Stimulated activated CD4-positive, alpha-beta T cell treated with anti-CD3 and anti-CD28 coated beads, TNF-alpha, amount 100 ng/mL, for 1 hour (primary cell): ENCODE measurements at regions not wholly inside any gene's neighbourhood (a gene's known extent, or its start where the extent isn't known, plus 50 kb on each side); places are given as distances from the start of the nearest gene placed in this dataset.

Experiments
- DNase-seq, 3 donors: peaks; one replicate each; pipeline ENCODE4 v3.0.0-alpha.2; 2020; ENCODE audit warnings: low read depth in 3 of 3, low spot score in 1 of 3

- no peak for DNase-seq
Observed at GRCh38 chr6:153645326-153645725, 393.7 kb upstream of the OPRM1 start.

GRCh38 chr6:153644000-153644399 lies 395.0 kb upstream of the OPRM1 start:
- no peak for DNase-seq

GRCh38 chr6:153634416-153634815 lies 404.6 kb upstream of the OPRM1 start:
- DNase-seq, result no peak

GRCh38 chr6:153625089-153625488 lies 414.0 kb upstream of the OPRM1 start:
- no peak for DNase-seq

- no peak for DNase-seq
Observed at GRCh38 chr6:153624528-153624927, 414.5 kb upstream of the OPRM1 start.

- no peak for DNase-seq
Observed at GRCh38 chr6:153623496-153623895, 415.5 kb upstream of the OPRM1 start.

GRCh38 chr6:153621491-153621890 lies 417.5 kb upstream of the OPRM1 start:
- DNase-seq, result no peak

- DNase-seq, result no peak
Observed at GRCh38 chr6:153621070-153621469, 418.0 kb upstream of the OPRM1 start.

GRCh38 chr6:153618371-153619322 lies 420.4 kb upstream of the OPRM1 start:
- DNase-seq, result no peak

- DNase-seq, result no peak
Observed at GRCh38 chr6:153616506-153616905, 422.5 kb upstream of the OPRM1 start.

GRCh38 chr6:153613719-153614455 lies 425.2 kb upstream of the OPRM1 start:
- no peak for DNase-seq

- DNase-seq, result no peak
Observed at GRCh38 chr6:153602401-153602800, 436.6 kb upstream of the OPRM1 start.

GRCh38 chr6:153599901-153600300 lies 439.1 kb upstream of the OPRM1 start:
- DNase-seq, result no peak

- no peak for DNase-seq
Observed at GRCh38 chr6:153595903-153596302, 443.1 kb upstream of the OPRM1 start.

GRCh38 chr6:153594871-153595270 lies 444.2 kb upstream of the OPRM1 start:
- no peak for DNase-seq

- DNase-seq, result no peak
Observed at GRCh38 chr6:153591159-153591558, 447.9 kb upstream of the OPRM1 start.

GRCh38 chr6:153590411-153590810 lies 448.6 kb upstream of the OPRM1 start:
- DNase-seq, result no peak

- DNase-seq, result no peak
Observed at GRCh38 chr6:153588330-153588729, 450.7 kb upstream of the OPRM1 start.

GRCh38 chr6:153583685-153584084 lies 452.6 kb upstream of the RGS17 start:
- no peak for DNase-seq

- DNase-seq, result no peak
Observed at GRCh38 chr6:153580776-153581175, 449.7 kb upstream of the RGS17 start.

GRCh38 chr6:153575528-153575927 lies 444.4 kb upstream of the RGS17 start:
- DNase-seq, result no peak

GRCh38 chr6:153574231-153574630 lies 443.1 kb upstream of the RGS17 start:
- no peak for DNase-seq
